SW 1271 (cell line): ENCODE measurements at regions not wholly inside any gene's neighbourhood (a gene's known extent, or its start where the extent isn't known, plus 50 kb on each side); places are given as distances from the start of the nearest gene placed in this dataset.
"Not testable (repeated sequence)": the region's sequence is repeated elsewhere in the genome, so short reads cannot be mapped to it uniquely, and the experiment has no call there.

Experiments
- DNase-seq, 2 experiments: peaks; one replicate each; lab custom pipeline; 2025; lab: John Stamatoyannopoulos, UW

- peak in 1 of 2 experiments; percentile 19 for DNase-seq
Observed at GRCh38 chr22:27252282-27253049, 549.1 kb downstream of the MN1 start.

DNA sequence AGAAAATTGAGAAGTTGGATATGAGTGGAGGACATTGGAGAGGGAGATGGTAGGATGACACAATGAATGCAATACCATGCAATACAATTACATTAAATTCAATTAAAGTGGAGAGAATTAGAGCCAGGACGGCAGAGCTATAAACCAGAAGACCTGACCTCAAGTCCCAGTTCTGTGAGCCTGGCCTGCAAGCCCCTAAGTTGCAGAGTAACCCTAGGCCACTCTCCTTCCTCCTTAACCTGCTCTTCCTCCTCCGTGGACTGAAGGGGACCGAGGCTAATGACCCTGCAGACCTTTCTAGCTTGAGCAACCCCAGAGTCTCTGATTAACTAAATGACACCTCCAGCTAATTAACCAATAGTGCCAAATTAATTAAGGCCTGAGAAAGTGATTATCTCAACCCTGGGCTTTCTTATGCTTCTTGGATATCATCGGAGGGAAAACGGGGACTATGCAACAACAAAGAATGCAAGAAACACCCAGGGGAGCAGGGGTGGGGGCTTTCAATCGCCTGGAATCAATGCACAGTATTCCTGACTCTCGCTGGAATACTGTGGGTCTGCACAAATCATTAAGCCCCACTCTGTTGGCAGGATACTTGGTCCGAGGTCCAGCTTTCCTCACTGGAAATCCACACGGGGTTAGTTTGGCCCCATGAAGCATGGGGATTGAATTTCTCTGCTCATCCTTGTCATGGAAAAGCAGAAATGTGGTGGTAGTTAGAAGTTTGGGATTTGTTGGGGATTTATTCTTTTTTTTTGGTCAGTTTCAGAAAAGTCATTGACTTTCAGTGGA, 548.3 kb downstream of the MN1 start:
- DNase-seq, result no peak

- DNase-seq, result not testable (repeated sequence)
Observed at GRCh38 chr22:27254063-27254462, 547.5 kb downstream of the MN1 start.

GRCh38 chr22:27255580-27255979, 546.0 kb downstream of the MN1 start:
- no peak for DNase-seq

DNA sequence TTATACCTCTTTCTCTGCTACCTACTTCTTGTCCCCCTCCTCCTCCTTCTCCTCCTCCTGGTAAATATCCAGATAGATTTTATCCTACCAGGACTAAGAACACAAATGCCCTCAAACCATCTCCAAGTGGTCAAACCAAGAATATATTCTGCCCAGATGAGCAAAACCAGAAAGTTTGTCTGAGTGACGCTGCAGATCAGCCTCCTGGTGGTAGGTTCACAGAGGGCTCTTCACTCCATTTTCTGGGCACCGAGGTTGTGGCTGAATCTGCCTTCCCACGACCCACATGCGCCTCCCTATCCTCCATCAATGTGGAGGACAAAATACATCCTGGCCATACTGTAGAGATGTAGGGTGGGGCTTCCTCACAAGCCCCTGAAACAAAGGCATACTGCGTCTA, 543.6 kb downstream of the MN1 start:
- no peak for DNase-seq

DNA sequence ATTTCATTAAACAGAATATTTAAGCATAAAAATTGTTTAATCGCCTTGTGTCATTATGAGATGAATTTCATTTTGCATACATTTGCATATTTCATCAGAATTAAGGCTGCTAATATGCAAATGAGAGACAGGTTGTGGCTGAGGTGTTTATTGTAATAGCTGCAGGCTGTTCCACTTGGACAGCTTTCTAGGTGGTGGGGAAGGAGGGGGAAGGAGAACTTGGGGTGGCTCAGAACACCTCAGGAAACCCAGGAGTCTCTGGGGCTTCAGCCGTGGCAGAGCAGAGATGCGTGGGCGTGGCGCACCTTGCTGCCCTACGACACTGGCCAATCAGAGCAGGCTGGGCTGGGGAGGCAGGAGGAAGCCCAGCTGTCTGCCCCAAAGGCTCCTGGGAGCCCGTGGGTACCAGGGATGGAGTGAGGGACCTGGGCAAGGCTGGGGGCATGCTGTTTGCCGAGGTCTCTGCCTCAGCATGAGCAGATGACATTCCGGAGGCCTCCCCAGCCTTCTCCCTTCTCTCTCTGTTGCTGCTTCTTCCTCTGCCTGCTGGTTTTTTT, 542.9 kb downstream of the MN1 start:
- DNase-seq, result no peak

DNA sequence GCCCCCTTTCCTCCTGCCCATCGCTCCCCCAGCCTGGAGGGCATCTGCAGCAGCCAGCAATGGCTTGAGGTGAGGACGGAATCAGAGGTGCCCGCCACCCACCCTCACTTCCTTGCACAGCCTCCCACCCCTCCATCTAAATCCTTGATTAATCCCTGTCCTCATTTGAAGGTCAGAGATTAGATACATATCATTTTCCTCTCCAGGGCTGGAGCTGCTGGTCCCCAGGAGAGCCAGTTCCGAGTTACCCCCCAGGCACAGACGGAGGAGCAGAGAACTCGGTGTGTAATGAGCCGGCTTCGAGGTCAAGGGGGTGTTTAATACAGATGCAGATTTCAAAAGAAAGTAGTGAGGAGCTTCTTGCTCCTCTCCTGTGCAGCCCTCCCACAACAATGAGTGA, 542.1 kb downstream of the MN1 start:
- no peak for DNase-seq

GRCh38 chr22:27260087-27260698, 541.4 kb downstream of the MN1 start:
- DNase-seq, result no peak

DNA sequence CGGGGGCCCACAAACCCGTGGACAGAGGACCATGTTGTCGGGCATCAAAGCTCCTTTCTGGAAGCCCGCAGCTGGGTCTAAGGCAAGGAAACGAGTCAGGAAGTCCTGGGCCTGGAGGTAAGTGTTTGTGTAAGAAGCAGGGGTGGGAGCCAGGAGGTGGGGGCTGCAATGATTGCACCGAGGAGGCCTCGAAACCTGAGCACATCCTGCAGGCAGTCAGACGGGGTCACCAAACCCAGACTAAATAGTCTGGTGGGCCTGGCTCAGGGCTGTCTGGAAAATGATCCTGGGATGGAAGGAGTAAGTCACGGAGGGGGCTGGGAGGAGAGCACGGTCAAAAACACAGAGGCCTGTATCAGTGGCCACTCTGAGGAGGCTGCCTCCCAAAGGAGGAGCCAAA, 539.2 kb downstream of the MN1 start:
- no peak for DNase-seq

GRCh38 chr22:27264184-27264583, 537.4 kb downstream of the MN1 start:
- DNase-seq, result no peak

- no peak for DNase-seq
Observed at GRCh38 chr22:27267145-27267544, 534.4 kb downstream of the MN1 start.

DNA sequence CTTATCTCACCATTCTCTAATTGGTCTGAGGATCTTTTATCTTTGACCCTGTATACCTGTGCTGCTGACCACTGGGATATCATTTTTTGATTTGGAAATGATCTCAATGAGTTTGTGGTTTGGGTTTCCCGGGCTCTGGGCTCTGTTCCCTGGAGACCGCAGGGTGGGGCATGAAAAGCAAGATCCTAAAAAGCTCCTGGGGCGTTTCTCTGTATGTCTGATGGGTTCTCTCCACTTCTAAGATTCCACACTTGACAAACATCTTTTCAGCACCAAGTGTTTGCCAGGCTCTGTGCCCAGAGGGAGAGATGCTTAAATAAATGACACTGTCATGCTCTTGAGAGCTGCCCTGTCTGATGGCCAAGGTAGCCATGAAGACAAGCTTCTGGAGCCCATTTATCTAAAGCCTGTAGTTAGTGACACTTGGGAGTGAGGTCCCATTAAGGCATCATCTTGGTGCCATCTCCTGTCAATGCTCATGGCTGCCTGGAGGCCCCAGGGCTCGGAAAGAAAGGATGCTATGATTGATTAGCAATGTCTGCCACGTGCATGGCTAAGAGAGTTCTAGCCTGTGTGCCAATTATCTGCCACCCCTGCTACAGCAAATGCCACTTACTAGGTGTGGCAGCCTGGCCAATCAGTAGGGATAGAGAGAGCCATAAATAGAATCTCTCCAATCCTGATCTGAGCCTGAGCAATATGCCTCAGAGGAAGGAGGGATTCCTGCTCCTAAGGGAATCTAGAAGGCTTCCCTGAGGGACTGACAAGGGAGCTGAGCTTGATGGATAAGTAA, 531.6 kb downstream of the MN1 start:
- DNase-seq, result no peak

DNA sequence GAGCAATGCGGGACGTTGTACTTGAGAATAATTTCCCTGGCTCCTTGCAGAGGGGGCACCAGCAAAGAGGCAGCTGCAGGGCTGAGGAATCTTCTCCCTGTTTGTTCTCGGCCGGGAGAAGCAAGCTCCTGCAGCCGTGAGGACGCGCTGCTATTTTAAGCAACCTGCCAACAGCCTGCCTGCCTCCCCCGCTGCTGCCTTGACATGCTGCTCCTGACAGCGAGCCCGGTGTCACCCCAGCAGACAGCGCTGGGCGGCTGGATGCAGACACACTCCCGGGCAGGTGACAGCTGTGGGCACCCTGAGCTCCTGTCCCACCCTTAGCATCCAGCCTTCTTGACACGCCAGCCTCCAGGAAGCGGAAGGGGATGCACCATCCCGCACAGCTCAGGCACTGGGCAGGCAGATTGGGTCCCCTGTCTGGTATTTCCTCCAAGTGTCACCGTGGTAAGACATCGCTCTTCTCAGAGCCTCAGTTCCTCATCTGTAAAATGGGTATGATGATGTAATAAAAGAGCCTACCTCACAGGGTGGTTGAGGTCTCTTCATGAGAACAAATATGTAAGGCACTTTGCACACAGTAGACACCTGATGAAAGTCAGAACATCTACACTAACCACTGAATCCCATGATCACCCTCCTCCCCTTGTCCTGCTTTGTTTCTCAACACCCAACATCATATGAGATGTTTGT, 530.6 kb downstream of the MN1 start:
- no peak for DNase-seq

- DNase-seq, result no peak
Observed at GRCh38 chr22:27273436-27273835, 528.1 kb downstream of the MN1 start.

DNA sequence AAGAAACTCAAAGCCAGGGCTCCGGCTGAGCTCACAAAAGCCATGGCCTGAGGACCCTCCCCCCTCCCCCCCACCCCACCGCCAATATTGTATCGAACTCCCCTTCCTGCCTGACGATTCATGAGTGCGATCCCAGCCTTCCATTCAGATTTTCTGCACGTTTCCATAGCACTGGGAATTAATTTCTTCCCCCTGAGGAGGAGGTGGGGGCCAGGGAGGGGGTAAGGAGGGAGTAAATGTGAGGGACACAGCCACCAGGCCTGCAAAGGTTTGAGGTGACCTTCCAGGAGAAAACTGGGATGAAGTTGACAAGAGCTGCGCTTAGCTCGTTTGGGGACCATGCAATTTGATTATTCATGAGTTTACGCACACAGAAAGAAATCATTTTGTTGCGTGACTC, 527.7 kb downstream of the MN1 start:
- no peak for DNase-seq

DNA sequence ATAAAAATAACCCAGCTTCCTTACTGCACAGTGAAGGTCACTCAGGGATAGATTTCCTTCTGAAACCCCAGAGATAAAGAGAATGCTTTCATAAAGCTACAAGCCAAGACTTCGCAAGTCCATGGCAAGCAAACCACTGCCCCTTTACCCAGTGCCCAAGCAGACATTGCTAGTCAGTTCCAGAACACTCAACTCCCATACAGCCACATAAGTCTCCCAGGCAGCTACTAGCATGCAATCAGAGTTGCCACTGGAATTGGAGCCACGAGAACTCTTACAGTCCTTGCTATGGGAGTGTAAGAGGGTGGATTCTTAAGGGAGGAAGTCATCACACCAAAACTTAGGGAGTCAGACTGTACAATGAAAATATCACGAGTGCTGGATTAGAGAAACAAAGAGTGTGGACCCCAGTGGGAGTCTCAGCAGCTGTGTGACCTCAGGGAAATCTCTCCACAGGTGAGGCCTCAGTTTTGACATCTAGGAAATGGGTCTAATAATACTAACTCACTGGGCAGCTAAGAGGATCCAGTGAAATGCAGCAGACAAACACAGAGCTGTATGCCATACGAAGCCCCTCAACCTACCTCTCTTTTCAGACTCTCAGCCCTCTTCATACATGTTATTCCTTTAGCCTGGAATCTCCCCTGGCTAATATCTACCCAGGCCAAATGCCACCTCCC, 526.6 kb downstream of the MN1 start:
- DNase-seq, result no peak

DNA sequence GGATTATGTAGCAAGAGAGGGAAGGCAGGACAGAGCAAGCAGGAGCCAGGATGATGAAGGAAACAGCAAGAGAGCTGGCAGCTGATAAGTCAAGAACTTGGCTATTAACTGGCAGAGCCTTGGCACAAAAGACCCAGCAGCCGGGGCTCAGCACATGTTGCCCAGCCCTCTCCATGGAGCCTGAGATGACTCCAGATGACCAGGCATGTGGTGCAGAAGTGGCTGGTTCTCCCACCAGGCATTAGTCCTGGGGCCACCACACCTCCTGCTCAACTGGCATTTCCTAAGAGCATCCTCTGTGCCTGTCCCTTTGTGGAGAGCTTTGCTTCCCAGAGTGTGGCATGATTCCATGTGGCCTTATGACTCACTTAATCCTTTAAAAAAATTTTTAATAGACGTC, 522.6 kb downstream of the MN1 start:
- no peak for DNase-seq

- DNase-seq, result no peak
Observed at GRCh38 chr22:27283240-27283639, 518.3 kb downstream of the MN1 start.

GRCh38 chr22:27283714-27284113, 517.8 kb downstream of the MN1 start:
- DNase-seq, result no peak

DNA sequence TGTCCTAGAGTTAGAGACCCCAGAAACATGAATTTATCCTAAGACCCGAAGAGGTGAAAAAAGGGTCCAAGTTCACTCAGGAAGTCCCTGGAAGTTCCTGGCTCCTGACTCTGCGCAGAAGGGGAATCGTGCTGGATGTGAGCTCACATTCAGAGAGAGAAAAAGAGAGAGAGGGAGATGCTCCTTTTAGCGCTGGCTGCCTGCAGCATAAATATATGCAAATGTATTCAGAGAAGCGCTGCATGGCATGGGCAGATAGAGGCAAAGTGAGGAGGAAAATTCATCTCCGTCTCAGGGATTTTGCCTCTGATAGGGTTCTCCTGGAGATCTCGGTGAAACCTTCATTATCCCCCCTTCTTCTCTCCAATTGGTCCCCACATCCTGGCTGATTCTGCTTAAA, 517.2 kb downstream of the MN1 start:
- no peak for DNase-seq

DNA sequence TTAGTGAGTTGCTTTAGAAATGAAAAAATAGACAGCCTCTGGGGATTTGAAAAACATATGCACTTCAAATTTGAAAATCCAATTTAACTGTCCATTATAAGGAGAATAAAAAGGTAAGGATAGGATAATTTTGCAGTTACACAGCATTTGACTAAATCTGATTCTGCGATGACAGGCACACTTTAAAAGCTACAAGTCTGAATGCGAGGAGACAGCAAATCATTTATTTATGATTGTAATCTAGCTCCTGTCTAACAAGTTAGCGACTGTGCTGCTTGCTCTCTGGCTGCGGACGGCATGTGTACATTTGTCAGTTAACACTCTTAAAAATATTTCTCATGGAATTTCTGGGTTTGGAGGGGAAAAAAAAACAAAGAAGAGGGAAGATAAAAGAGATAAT, 514.8 kb downstream of the MN1 start:
- DNase-seq, result no peak
